Gastrocnemius medialis (tissue), 4 donors: ENCODE measurements at regions not wholly inside any gene's neighbourhood (a gene's known extent, or its start where the extent isn't known, plus 50 kb on each side); places are given as distances from the start of the nearest gene placed in this dataset.

ENCODE experiments used
- CTCF ChIP-seq, 5 experiments: fragments of 450-650 bp in 3 of 5; fragments of 200-600 bp in 2 of 5; sonication (generic) in 2 of 5; IDR thresholded peaks in 4 of 5; conservative IDR thresholded peaks in 1 of 5; 1 replicate in 4 of 5; 2 replicates in 1 of 5; pipeline ENCODE4 v1.5.1; 2016 to 2019; ENCODE audit warnings: antibody characterized with exemption in 5 of 5, mild to moderate bottlenecking in 3 of 5, moderate library complexity in 3 of 5
- POLR2A ChIP-seq, 2 donors: fragments of 450-650 bp; IDR thresholded peaks; one replicate each; pipeline ENCODE4 v1.6.1; 2017; ENCODE audit warnings: antibody characterized with exemption in 2 of 2, mild to moderate bottlenecking in 2 of 2, moderate library complexity in 2 of 2

GRCh38 chr1:238981317-238981933 lies 404.9 kb upstream of the CHRM3 start:
- no peak for TF ChIP-seq POLR2A (IDR thresholded peaks at IDR 0.05)
- no peak for TF ChIP-seq CTCF (IDR thresholded peaks at IDR 0.05 in 4 of 5, conservative IDR thresholded peaks at IDR 0.05 in 1 of 5)
